ENCODE measurements at regions not wholly inside any gene's neighbourhood (a gene's known extent, or its start where the extent isn't known, plus 50 kb on each side); places are given as distances from the start of the nearest gene placed in this dataset.
A peak's percentile ranks its signal among the peaks of the same experiment; 100 is the strongest.

DNA sequence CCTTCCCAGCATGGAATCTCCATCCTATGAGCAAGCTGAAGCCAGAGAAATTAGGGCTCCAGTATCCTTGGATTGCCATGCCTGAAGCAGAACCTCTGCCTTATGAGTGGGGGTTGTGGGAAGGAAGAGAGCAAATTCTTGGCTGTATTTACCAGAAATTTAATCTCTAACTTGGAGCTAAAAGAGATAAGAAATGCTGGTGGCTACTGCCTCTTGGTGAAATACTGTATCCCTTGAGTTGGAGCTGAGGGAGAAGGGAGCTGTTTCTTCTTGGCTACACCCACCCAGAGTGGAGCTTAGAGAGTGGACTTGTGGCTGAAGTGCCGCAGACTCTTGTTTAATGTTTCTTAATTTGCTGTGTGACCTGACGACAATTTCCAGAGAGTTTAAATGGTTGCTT, 447.3 kb downstream of the ARHGEF28 start:
- no peak for DNase-seq

DNA sequence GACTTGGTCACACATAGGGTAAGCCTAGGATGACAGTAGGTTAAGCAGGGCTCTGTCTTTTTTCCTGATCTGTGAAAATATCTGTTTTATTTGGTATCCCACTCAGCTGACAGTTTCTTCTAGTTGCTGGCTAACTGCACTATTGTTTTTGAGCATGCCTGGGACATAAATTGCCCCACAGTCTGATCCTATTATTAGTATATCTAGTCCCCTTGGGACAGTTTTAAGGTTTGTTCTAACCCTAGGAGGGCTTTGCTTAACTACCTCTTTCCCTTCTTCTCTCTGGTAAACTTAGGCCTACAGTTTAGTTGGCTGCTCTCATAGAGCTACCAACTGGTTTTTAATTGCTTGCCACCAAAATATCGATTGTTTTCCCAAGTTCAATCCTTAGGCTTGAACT, 446.6 kb downstream of the ARHGEF28 start:
- peak; percentile 77 for DNase-seq

DNA sequence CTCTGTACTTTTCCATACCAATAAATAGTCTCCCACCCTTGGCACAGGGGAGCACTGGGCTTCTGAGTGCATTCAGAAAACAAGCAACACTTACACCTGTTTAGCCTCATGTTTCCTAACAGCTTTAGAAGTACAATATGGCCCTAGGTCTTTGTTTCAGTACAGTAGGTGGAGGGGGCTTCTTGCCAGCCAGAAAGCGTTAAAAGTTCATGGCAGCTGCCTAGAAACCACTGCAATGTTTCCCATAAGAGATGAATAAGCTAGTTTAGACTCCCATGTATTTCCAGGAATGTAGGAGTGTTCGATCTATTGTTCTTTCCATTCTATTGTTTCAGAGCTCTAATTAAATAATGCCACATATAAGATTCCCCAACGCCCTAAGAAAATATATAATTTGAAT, 444.8 kb downstream of the ARHGEF28 start:
- DNase-seq, result no peak

DNA sequence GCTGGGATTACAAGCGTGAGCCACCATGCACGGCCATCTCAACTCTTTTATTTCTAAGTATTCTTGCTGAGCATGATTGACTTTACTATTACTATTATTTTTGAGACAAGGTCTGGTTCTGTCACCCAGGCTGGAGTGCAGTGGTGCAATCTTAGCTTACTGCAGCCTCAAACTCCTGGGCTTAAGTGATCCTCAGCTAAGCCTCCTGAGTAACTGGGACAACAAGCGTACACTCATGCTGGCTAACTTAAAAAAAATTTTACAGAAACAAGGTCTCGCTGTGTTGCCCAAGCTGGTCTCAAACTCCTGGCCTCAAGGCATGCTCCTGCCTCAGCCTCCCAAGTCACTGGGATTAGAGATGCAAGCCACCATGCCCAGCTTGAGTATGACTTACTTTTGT, 443.7 kb downstream of the ARHGEF28 start:
- DNase-seq, result no peak

DNA sequence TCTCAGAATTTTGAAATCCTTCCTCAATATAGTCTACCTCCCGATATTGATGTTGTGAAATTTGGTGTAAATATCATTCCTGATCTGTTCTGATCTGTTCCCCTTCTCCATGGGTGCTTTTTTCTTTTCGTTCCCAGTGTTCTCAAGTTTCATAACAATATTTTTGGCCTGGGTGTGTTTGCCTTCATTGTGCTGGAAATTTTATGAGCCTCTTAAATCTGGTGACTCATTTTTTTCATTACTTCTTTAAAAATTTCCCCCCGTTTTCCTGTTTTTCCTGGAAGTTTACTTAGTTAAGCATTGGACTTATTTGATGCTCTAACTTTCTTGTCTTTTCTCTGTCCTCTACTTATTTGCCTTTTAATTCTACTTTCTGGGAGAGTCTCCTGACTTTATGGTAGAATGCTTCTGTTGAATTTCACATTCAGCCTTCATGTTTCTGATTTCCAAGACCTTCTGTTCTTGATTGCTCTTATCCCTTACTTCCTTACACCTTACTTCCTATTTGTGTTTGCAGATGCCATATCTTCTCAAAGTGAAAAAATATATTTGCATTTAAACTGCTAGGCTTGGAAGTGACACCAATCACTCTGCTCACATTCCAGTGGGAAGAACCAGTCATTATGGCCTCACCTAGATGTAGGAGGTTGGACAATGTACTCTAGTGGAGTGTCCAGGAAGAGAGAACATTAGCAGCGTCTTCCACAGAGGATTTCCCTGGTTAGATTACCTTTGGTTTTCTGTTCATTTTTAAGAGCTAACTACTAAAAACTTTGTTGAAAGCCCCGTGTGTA, 441.9 kb downstream of the ARHGEF28 start:
- DNase-seq, result peak; percentile 52

DNA sequence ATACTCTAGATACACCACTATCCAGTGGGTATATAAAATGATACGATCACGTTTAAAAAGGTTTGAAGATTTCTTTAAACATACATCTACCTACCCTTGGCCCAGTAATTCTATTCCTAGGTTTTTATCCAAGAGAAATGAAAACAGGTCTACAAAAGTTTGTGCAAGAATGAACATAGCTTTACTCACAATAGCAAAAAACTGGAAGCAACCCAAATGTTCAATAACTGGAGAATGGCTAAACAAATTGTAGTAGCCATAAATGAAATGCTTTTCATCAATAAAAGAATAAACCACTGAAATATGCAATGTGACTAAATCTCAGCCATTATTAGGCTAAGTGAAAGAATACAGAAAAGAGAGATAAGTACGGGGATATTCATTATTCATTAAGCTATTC, 438.9 kb downstream of the ARHGEF28 start:
- DNase-seq, result no peak

DNA sequence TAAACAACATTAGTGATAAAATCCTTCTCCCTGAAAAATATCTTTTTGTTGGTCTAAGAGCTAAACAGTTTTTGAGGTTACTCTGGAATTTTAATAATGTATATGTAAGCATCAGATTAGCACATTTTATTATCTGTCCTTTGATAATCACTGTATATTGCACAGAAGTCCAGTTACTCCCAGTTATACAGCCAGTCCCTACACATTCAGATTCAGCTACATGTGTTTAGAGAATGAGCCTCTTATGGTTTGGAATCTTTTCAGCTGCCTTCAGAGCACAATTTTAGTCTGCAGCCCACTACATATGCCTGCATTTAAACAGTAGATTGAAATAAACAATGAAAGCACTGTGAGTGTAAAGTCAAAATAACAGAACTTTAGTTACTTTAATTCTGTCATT, 438.2 kb downstream of the ARHGEF28 start:
- DNase-seq, result no peak

DNA sequence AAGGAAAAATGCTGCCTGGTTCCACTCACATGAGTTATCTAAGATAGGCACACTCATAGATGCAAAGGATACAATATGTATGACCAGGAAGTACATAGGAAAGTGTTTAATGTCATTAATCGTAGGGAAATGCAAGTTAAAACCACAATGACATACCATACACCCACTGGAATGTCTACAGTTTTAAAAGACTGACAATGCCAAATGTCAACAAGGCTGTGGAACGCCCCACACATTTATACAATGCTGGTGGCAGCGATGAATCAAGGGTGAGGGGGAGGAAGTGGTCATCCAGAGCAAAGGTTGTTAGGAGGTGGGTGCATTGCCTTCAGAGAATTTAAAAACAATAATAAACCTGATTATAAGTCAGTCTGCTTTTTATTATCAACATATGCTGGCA, 437.8 kb downstream of the ARHGEF28 start:
- no peak for DNase-seq

DNA sequence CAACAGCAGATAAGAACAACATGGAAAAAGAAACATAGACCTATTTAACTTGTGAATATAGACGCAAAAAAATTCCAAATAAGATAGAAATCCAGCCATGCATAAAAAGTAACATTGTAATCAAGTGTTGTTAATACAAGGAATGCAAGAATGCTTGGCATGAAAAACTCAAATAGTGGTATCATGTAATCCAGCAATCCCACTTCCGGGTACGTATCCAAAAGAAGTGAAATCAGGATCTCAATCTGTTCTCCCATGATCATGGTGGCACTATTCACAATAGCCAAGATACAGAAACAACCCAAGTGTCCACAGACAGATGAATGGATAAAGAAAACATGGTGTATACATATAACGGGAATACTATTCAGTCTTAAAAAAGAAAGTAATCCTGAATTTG, 437.4 kb downstream of the ARHGEF28 start:
- no peak for DNase-seq

DNA sequence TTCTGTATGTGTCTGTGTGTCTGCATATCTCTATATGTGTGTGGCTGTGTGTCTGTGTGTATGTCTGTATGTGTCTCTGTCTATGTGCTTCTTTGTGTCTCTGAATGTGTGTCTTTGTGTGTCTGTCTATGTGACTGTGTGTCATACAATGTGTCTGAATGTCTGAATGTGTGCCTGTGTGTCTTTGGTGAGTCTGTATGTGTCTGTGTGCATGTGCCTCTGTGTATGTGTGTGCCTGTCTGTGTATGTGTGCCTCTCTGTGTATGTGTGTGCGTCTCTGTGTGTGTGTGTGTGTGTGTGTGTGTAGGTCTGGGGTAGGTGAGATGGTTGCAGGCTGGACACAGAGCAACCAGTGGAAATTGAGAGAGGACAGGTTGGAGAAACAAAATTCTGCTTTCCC, 435.3 kb downstream of the ARHGEF28 start:
- DNase-seq, result no peak

DNA sequence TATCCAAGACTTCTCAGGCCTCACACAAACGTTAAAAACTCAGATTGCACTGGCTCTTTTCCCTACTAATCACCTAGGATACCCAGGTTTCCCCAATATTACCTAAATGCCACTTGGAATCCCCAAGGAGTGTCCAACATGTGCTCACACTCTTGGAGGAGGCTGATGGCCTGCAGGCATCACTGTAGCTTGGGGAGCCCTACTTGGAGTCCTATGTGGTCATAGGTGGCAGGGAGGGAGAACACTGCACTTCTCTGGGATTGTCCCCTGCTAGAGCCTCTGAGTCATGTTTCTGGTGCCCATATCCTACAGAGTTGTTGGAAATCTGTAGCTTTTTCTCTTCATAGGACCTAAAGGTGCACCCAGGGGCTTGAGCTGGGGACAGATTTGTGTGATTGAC, 433.7 kb downstream of the ARHGEF28 start:
- DNase-seq, result no peak

DNA sequence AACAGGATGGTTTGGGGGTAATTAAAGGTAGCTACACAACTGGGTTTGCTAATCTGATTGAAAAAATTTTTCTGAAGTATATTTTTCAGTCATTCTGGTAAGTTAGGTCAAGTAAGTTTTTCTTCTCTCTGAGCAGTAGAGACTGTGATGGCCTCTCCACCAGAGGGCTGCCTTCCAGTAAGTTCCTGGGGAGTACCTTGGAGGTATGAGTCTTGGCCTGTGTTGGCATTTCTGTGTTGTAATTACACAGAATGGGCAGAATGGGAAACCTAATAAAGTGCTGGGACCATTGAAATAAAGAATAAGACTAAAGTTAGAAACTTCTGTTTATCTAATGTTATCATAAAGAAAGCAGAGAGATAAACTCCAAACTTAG, 430.8 kb downstream of the ARHGEF28 start:
- peak; percentile 69 for DNase-seq

DNA sequence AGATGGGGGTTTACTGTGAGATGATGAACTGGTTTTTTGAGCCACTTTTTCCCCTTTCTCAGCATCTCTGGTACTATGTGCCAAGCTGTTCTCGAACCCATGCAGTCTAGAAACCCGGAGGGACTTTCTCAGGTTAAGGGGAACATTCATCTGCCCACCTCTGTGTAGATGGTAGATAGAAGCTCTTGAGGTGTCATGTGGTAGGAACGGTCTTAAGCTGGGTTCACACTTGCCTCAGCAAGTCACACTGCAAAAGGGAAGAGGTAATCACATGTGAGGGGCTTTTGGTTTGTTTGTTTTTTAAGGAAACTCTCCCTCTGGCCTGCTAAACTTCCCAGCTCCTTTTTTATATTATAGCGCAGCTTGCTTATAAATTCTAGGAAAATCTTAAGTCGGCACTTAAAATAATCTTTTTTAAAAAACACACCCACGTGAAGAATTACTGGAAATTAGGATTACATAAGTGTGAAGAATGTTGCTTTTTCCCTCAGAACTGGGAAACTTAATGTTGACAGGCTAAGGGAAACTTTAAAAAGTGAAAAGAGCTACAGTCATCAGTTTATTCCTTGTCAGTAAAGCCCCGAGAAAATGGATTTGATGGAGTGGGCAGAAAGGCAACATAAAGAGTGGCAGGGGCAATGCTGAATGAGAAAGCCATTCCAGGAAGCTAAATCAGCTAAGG, 430.3 kb downstream of the ARHGEF28 start:
- no peak for DNase-seq

DNA sequence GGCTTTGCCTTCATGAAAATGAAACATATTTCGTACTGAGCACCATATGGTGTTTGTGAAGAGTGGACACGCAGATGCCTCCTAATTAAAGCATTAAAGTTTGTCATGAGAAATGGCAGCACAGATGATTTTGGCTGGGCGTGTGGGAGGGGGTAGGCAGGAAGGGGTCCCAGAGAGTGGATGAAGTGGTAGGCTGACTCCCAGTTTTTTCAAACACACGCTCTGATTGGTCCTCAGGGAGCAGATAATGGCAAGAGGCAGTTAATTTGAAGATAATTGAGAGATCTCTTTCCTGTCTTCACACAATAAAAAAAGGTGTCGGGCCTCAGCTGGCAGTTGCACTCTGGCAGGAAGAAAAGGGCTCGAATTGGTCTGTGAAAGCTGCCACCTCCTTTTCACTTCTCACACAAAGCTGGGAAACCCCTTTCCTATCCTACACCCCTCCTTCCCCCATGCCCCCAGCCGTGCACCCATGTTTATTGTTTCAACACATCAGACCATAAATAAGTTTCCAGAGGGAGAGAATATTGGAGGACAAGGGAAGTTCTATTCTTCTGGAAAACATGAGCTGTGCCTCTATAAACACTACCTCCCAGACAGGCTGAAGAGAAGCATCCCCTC, 429.6 kb downstream of the ARHGEF28 start:
- DNase-seq, result peak; percentile 99

DNA sequence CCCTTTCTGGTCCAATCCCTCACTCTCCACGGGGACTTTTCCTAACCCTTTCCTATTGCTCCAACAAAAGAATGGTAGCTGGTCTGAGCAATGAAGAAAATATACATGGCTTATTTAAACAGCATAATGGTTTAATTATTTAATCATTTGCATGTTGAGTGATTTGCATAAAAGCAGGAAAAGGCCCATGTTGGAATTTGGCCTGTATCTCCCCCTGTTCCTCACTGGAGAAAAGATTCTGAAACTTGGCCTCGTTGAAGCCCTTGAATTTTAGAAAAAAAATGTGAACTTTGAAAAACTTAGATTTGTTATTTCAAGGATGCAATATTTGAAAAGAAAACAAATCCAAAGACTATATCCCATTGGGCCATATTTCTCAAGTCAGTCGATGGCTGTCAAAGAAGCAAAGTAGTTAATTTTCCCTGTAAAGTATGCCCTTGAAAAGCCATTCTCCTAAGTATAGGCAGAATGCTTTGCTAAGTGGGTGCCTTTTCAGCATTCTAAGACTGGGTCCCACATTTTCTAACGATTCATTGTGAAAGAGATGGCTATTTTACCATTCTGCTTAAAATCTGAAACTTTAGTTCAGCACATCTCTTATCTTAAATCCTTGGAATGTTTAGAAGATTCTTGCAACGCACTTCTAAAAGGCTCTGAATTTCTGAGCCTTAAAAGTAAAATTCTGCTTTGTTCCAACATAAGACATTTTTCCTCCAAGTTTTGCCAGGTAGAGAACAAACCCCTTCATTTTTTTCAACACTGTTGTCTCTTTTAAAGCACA, 428.8 kb downstream of the ARHGEF28 start:
- DNase-seq, result peak; percentile 75

DNA sequence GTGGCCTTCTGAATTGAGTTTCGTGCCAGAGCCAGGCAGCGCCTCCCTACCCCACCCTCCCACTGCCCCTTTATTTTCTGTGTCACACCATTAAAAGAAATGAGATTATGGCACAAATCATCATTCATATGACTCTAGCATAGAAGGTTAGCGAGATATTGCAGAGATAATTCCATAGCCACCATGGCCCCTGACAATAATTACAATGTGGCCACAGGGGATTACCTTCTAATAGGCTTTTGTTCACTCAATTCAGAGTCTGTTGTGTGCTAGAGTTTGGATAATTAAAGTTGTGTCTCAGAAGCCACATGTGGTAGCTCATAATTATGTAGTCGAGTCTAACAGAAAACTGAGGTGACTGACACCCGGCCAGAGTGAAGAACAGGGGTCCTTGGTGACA, 428.1 kb downstream of the ARHGEF28 start:
- DNase-seq, result peak; percentile 99

DNA sequence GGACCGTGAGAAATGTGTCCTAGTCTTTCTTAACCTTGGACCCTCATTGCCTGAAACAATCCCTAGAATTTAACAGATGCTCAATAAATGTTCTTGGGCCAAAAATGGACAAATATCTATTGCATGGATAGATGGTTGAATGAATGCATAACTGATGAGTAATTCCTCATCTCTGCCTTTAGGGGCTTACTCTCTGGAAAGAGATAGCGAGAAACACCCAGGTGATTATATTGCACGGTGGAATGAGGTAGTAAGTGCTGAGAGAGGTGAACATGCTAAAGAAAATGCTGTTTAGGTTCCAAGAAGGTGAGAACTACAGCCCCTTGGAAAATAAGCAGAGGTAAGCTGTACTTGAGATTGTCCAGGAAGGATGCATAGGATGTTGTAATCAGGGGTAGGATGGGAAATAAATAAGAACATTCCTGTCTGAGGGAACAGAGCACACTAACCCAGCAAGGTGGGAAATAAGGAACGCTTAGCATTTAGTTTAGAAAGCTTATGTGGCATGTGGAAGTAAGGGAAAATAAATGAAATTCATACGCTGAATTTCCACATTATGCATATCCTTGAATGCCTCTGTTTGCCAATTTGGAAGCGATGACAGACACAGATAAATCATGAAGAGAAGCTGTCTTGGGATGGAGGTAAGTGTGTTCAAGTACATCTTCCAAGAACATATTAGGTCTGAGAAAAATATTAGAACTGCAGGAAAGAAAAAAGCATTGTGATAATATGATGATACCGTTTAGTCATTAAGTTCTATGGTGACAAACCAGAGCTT, 426.6 kb downstream of the ARHGEF28 start:
- DNase-seq, result peak; percentile 44

DNA sequence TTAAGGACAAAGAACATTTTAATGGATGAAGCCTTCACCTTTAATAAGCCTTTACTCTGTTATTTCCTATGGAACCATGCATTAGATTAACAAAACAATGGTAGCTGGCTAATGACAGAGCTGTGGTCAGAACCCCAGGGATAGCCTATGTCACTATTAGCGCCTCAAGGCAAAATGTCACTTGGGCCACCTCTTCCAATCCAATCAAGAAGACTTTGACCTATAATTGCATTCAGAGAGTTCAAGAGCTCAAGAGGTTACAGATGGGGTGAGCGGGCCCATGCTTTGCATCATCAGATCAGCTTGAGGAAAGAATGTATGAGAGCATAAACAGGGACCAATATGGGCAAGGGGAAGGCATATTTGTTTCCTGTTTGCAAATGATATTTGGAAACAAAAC, 425.1 kb downstream of the ARHGEF28 start:
- peak; percentile 19 for DNase-seq

DNA sequence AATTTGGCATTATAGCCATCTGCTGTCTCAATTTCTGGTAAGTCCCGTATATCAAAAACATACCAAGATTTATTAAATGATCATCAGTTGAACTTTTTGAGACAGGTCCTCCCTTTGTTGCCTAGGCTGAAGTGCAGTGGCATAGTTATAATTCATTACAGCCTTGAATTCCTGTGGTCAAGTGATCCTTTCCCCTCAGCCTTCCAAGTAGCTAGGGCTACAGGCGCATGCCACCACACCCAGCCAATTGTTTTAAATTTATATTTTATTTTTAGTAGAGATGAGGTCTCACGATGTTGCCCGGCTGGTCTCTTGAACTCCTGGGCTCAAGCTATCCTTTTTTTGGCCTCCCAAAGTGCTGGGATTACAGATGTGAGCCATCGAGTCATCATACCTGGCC, 418.9 kb downstream of the ARHGEF28 start:
- no peak for DNase-seq

DNA sequence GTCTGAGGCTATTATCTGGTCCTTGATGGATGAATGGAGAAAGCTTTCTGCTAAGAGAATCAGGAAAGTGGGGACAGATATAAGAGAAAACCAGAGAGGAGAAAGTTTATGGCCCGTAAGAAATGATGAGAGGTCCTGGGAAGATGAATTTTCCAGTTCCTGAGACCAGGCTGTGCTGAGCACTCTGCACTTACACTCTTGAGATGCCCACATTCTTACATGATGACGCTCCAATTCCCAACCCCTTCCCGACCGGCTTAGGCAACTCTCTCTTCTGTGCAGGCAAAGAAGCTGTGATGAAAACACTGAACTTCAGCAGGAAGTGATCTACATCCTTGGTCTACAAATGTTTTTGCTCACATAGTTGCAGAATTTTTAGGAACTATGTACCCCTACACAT, 417.0 kb downstream of the ARHGEF28 start:
- peak; percentile 47 for DNase-seq

DNA sequence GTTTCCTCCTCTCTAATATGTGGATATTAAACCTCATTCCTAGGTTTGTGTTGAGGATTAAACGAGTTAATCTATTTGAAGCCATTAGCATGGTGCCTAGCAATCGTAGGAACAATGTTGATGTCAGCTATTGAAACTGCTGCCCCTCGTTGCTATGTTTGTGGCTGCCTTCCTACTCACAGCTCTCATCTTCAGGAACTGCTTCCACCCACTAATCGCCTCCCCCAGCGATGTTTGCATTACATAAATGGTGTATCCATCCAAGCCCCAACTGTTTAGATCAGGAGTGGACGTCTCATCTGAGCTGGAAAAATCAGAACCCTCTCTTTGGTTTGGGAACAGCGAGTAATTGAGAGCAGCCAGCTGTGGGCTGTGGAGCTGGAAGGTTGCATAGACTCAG, 416.6 kb downstream of the ARHGEF28 start:
- DNase-seq, result peak; percentile 52

DNA sequence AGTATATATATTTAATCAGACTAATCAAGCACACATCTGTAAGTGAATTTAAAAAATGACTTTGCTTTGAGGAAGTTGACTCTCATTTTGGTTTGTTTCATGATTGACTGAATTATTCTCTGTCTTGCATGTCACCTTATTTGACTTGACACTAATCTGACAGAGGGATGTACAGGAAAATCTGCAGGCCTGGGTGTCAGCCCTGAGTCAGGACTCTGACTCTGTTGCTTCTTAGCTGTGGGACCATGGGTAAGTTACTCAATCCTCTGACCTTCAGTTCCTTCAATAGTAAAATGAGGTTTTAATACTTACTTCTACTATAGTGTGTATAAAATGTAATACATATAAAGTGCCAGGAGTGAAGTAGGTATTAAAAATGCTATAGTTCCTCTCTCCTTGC, 415.9 kb downstream of the ARHGEF28 start:
- DNase-seq, result no peak

Data from NCI-H69 (cell line).